Activated T-cell treated with anti-CD3 and anti-CD28 coated beads, Interleukin-2, amount 50 U/mL, for 4 hours (primary cell): ENCODE measurements at regions not wholly inside any gene's neighbourhood (a gene's known extent, or its start where the extent isn't known, plus 50 kb on each side); places are given as distances from the start of the nearest gene placed in this dataset.

Experiments
- ATAC-seq, 2 donors: fragments of 200-7000 bp; cut with Tn5 transposase; one replicate each; pipeline ENCODE4 v1.10.0; 2021
- DNase-seq: peaks from one replicate; pipeline ENCODE4 v3.0.0-alpha.2; 2020
- H3K27me3 Mint-ChIP-seq: one replicate; pipeline ENCODE4 v1.8.0; 2021; ENCODE audit warnings: low read depth, mixed read lengths
- H3K36me3 Mint-ChIP-seq: one replicate; pipeline ENCODE4 v1.8.0; 2022; ENCODE audit warnings: mixed read lengths; ENCODE audit not compliant: insufficient read depth
- H3K4me1 Mint-ChIP-seq: one replicate; pipeline ENCODE4 v1.8.0; 2021; ENCODE audit warnings: low read depth, mixed read lengths
- H3K4me3 Mint-ChIP-seq: one replicate; pipeline ENCODE4 v1.8.0; 2021; ENCODE audit warnings: mild to moderate bottlenecking, moderate library complexity, mixed read lengths
- H3K9me3 Mint-ChIP-seq: one replicate; pipeline ENCODE4 v1.8.0; 2021; ENCODE audit warnings: mixed read lengths

- H3K4me1 Mint-ChIP-seq = no peaks in the 10 kb centered on the region
- H3K27me3 Mint-ChIP-seq = no peaks in the 10 kb centered on the region
- no peak for ATAC-seq
These were observed 468.5 kb downstream of the ZNF608 start for GRCh38 chr5:124277767-124278545.

GRCh38 chr5:124276166-124276565 is 470.3 kb downstream of the ZNF608 start:
- ATAC-seq (no peak), DNase-seq (no peak)
- H3K27me3 Mint-ChIP-seq = no peaks in the 10 kb centered on the region
- no peak overlapping the region for H3K4me3 Mint-ChIP-seq
- H3K36me3 Mint-ChIP-seq = no peaks in the 10 kb centered on the region
- H3K4me1 Mint-ChIP-seq = no peaks in the 10 kb centered on the region
- no peaks in the 10 kb centered on the region for H3K9me3 Mint-ChIP-seq

More at GRCh38 chr5:124277767-124278545, 468.5 kb downstream of the ZNF608 start:
- Mint-ChIP-seq H3K4me3 (no peak overlapping the region), H3K9me3 (no peaks in the 10 kb centered on the region), H3K36me3 (no peaks in the 10 kb centered on the region)
- DNase-seq = no peak

- no peaks in the 10 kb centered on the region for H3K27me3 Mint-ChIP-seq
- no peak for DNase-seq
- no peak overlapping the region for H3K4me3 Mint-ChIP-seq
- no peak for ATAC-seq
- no peaks in the 10 kb centered on the region for H3K4me1 Mint-ChIP-seq
- no peaks in the 10 kb centered on the region for H3K9me3 Mint-ChIP-seq
- H3K36me3 Mint-ChIP-seq = no peaks in the 10 kb centered on the region
These were observed 471.5 kb downstream of the ZNF608 start for GRCh38 chr5:124274949-124275348.

GRCh38 chr5:124264499-124264898 is 481.9 kb downstream of the ZNF608 start:
- Mint-ChIP-seq H3K4me1 (no peaks in the 10 kb centered on the region), H3K27me3 (no peaks in the 10 kb centered on the region), H3K36me3 (no peaks in the 10 kb centered on the region), H3K9me3 (no peaks in the 10 kb centered on the region), H3K4me3 (no peak overlapping the region)
- no peak for ATAC-seq
- DNase-seq = no peak

- Mint-ChIP-seq H3K9me3 (no peaks in the 10 kb centered on the region), H3K4me3 (no peak overlapping the region), H3K27me3 (no peaks in the 10 kb centered on the region), H3K36me3 (no peaks in the 10 kb centered on the region), H3K4me1 (no peaks in the 10 kb centered on the region)
- DNase-seq (no peak), ATAC-seq (no peak)
These were observed 482.6 kb downstream of the ZNF608 start for GRCh38 chr5:124263680-124264491.

- ATAC-seq (no peak), DNase-seq (no peak)
- Mint-ChIP-seq H3K4me3 (no peak overlapping the region), H3K4me1 (no peaks in the 10 kb centered on the region), H3K9me3 (peaks cover 3% of the 10 kb centered on the region), H3K36me3 (no peaks in the 10 kb centered on the region), H3K27me3 (no peaks in the 10 kb centered on the region)
These were observed 483.4 kb downstream of the ZNF608 start for GRCh38 chr5:124262991-124263571.

- Mint-ChIP-seq H3K27me3 (no peaks in the 10 kb centered on the region), H3K36me3 (no peaks in the 10 kb centered on the region), H3K9me3 (peaks cover 3% of the 10 kb centered on the region), H3K4me3 (no peak overlapping the region), H3K4me1 (no peaks in the 10 kb centered on the region)
- DNase-seq = no peak
- ATAC-seq = no peak
These were observed 484.0 kb downstream of the ZNF608 start for GRCh38 chr5:124262470-124262869.

- H3K9me3 Mint-ChIP-seq = peaks cover 3% of the 10 kb centered on the region
- H3K36me3 Mint-ChIP-seq = no peaks in the 10 kb centered on the region
- no peaks in the 10 kb centered on the region for H3K27me3 Mint-ChIP-seq
- DNase-seq (no peak), ATAC-seq (no peak)
- H3K4me3 Mint-ChIP-seq = no peak overlapping the region
- H3K4me1 Mint-ChIP-seq = no peaks in the 10 kb centered on the region
These were observed 484.6 kb downstream of the ZNF608 start for GRCh38 chr5:124261848-124262247.

GRCh38 chr5:124260921-124261515 is 485.4 kb downstream of the ZNF608 start:
- Mint-ChIP-seq H3K27me3 (no peaks in the 10 kb centered on the region), H3K4me3 (no peak overlapping the region), H3K9me3 (peaks cover 3% of the 10 kb centered on the region), H3K4me1 (no peaks in the 10 kb centered on the region), H3K36me3 (no peaks in the 10 kb centered on the region)
- ATAC-seq (no peak), DNase-seq (no peak)

GRCh38 chr5:124259017-124259416 is 487.4 kb downstream of the ZNF608 start:
- Mint-ChIP-seq H3K36me3 (no peaks in the 10 kb centered on the region), H3K27me3 (no peaks in the 10 kb centered on the region), H3K4me3 (no peak overlapping the region), H3K4me1 (no peaks in the 10 kb centered on the region), H3K9me3 (peaks cover 10% of the 10 kb centered on the region)
- no peak for ATAC-seq
- no peak for DNase-seq

- Mint-ChIP-seq H3K4me3 (no peak overlapping the region), H3K4me1 (no peaks in the 10 kb centered on the region), H3K36me3 (no peaks in the 10 kb centered on the region), H3K27me3 (no peaks in the 10 kb centered on the region), H3K9me3 (peaks cover 10% of the 10 kb centered on the region)
- ATAC-seq (no peak), DNase-seq (no peak)
These were observed 489.4 kb downstream of the ZNF608 start for GRCh38 chr5:124257048-124257447.

GRCh38 chr5:124253203-124253810 is 493.1 kb downstream of the ZNF608 start:
- H3K4me3 Mint-ChIP-seq = no peak overlapping the region
- DNase-seq = no peak
- no peaks in the 10 kb centered on the region for H3K27me3 Mint-ChIP-seq
- peaks cover 12% of the 10 kb centered on the region for H3K9me3 Mint-ChIP-seq
- no peak for ATAC-seq
- no peaks in the 10 kb centered on the region for H3K4me1 Mint-ChIP-seq
- H3K36me3 Mint-ChIP-seq = no peaks in the 10 kb centered on the region

- Mint-ChIP-seq H3K27me3 (no peaks in the 10 kb centered on the region), H3K4me3 (no peak overlapping the region), H3K9me3 (peaks cover 9% of the 10 kb centered on the region), H3K4me1 (no peaks in the 10 kb centered on the region), H3K36me3 (no peaks in the 10 kb centered on the region)
- no peak for DNase-seq
- no peak for ATAC-seq
These were observed 493.7 kb downstream of the ZNF608 start for GRCh38 chr5:124252747-124253146.

- Mint-ChIP-seq H3K27me3 (no peaks in the 10 kb centered on the region), H3K4me3 (no peak overlapping the region), H3K9me3 (peaks cover 9% of the 10 kb centered on the region), H3K4me1 (no peaks in the 10 kb centered on the region), H3K36me3 (no peaks in the 10 kb centered on the region)
- no peak for ATAC-seq
- no peak for DNase-seq
These were observed 494.2 kb downstream of the ZNF608 start for GRCh38 chr5:124252191-124252638.
